Motor neuron (in vitro differentiated cells): ENCODE measurements at regions not wholly inside any gene's neighbourhood (a gene's known extent, or its start where the extent isn't known, plus 50 kb on each side); places are given as distances from the start of the nearest gene placed in this dataset.

Experiments
- ATAC-seq, 8 experiments: fragments of 200-7000 bp; cut with Tn5 transposase; replicated peaks in 6 of 8; 2 replicates each; pipeline ENCODE4 v1.8.0; 2021; ENCODE audit warnings: mild to moderate bottlenecking in 8 of 8, moderate library complexity in 8 of 8
- H3K27ac ChIP-seq, 2 donors: fragments of 250-450 bp; sonication (Bioruptor Pico); 2 replicates each; pipeline ENCODE4 v1.9.0; 2021; ENCODE audit warnings: antibody characterized with exemption in 2 of 2, mild to moderate bottlenecking in 2 of 2, moderate library complexity in 1 of 2
- H3K4me1 ChIP-seq, 2 donors: fragments of 250-450 bp; sonication (Bioruptor Pico); replicated peaks in 1 of 2; 2 replicates each; pipeline ENCODE4 v1.6.1; 2021; ENCODE audit warnings: antibody characterized with exemption in 2 of 2, mild to moderate bottlenecking in 2 of 2, moderate library complexity in 1 of 2
- H3K4me3 ChIP-seq, 5 donors: fragments of 250-450 bp; sonication (Bioruptor Pico); 2 replicates each; pipeline ENCODE4 v1.9.0; 2021; ENCODE audit warnings: antibody characterized with exemption in 5 of 5, mild to moderate bottlenecking in 5 of 5, moderate library complexity in 4 of 5
- WGBS, 10 experiments: fragments of 450-650 bp; shearing (Covaris generic); methylation state at CpG; one replicate each; pipeline ENCODE4 v1.0.0; 2022; 5-methylcytosine and 5-hydroxymethylcytosine counted together
- in situ Hi-C, 9 experiments: fragments of 400-800 bp; cut with MboI; loops; one replicate each; pipeline ENCODE4 v1.15.0; 2021; ENCODE audit warnings: low sequenced_read_pairs in 9 of 9, low pct_unique_long_range_greater_than_20kb in 2 of 9; ENCODE audit not compliant: unreplicated experiment in 9 of 9

DNA sequence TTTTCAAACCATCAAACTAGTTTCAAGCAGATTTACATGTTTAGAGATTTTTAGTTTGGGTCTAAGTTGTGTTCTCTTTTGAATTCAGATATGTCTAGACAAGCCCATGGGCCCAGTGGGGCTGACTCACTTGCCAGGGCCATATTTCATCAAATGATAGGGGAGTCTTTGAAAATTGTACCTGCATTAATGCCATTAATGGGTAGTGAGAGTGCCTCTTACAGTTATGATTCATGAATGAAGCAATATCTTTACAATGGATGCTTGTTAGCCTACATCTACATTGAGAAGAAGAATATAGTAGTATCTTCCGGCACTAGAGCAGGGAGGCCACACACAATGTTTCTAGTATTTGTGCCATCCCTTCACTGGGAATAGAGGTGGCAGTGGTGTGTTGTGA is 174.2 kb upstream of the E2F7 start:
- H3K27ac ChIP-seq = no peak overlapping the region
- in situ Hi-C loops = no loop called here
- 100% methylated on average over 1 of the region's 1 CpG; no CpG with 5 or more reads in 6 of the 10 experiments for WGBS, 10 experiments
- no peak overlapping the region for H3K4me3 ChIP-seq
- no peak for ATAC-seq
- peaks cover 0 to 6% of the 10 kb centered on the region in 2 donors for H3K4me1 ChIP-seq

DNA sequence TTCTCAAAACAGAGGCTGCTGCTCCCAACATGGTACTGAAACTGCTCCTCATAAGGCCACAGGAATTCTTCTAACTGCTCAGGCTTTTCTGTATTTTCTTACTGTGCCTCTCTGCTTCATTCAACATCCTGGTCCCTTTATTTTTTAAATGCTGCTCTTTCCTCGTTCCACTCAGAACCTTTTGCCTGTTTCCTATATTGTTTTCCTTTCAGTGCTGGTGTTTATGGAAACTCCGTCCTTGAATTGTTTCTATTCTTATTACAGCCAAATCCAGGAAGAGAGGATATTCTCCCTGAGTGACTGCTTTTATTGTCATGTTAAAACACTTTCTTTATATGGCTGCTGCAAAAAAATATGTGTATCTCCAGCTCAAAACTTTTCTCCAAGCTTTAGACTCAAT is 173.0 kb upstream of the E2F7 start:
- no peak overlapping the region for H3K4me3 ChIP-seq
- no peak overlapping the region for H3K27ac ChIP-seq
- WGBS, 10 experiments = 13 to 81% (median 38%) methylated on average over 1 to 2 of the region's 2 CpGs; no CpG with 5 or more reads in 1 of the 10 experiments
- peak in 1 of 8 experiments; percentile 16 for ATAC-seq
- in situ Hi-C loops = no loop called here
- H3K4me1 ChIP-seq = peaks cover 0 to 6% of the 10 kb centered on the region in 2 donors

DNA sequence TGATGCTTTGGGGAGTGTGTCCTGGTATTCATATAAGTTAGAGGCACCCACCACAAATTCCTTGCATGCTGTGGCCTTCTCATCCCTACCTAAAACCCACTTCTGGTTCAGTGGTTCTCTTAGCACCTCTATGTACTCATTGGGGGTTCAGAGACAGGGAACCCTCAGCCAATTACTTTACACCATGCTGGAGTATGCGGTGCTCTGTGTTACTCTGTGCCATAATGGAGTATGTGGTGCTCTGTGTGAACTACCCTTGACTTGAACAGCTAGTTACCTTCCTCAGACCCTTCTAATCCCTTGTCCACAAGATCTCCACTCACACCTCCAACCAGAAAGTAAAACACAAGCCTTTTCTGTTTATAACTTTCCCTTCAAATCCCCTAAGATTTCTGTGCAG is 172.5 kb upstream of the E2F7 start:
- Histone ChIP-seq H3K4me3 (no peak overlapping the region), H3K4me1 (peaks cover 0 to 6% of the 10 kb centered on the region in 2 donors), H3K27ac (no peak overlapping the region)
- no peak for ATAC-seq
- in situ Hi-C loops = no loop called here
- WGBS, 10 experiments = 60 to 100% methylated on average over 1 of the region's 1 CpG; no CpG with 5 or more reads in 8 of the 10 experiments

GRCh38 chr12:77236066-77236465 is 170.7 kb upstream of the E2F7 start:
- no peak for ATAC-seq
- in situ Hi-C loops = no loop called here
- Histone ChIP-seq H3K27ac (no peak overlapping the region), H3K4me1 (peaks cover 0 to 6% of the 10 kb centered on the region in 2 donors), H3K4me3 (no peak overlapping the region)

DNA sequence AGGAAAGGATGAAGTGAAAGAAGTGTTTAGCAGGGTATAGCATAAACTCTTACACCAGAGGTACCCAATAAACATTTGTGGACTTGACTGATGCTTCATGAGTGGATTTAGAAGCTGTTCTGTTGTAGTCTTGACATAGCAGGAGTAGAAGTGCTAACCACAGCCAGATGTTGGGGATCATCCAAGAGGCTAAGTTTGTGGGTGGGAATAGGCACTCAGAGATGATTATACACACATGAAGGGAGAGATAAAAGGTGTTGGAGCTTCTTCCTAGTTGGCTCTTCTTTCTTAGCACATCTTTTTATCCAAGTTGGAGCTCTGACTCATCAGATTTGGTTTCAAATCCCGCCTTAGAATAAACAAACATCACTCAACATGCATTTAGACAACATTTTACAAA is 166.7 kb upstream of the E2F7 start:
- H3K4me3 ChIP-seq = no peak overlapping the region
- WGBS, 10 experiments = 60 to 100% (median 79%) methylated on average over 1 of the region's 1 CpG; no CpG with 5 or more reads in 6 of the 10 experiments
- no peak overlapping the region for H3K27ac ChIP-seq
- H3K4me1 ChIP-seq = no peaks in the 10 kb centered on the region
- in situ Hi-C loops = no loop called here
- peak in 2 of 8 experiments; percentile 64 to 66 for ATAC-seq

DNA sequence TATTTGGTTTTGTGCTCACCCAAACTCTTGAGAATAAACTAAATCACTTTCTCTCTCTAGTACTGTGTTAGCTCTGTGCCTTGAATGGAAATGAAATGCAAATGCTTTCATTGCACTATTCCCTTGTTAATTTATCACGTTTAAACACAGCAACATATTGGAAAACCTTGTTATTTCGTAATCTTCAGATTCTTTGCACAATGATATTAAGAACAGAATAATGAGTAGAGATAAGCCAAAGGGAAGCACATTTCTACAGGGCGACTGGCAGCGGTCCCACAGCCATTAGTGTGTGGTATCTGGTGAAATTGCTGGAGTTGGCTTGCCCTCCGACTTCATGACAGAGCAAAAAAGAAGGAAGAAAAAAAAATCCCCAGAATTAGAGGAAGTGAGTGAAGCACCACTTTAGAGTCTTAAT is 166.1 kb upstream of the E2F7 start:
- in situ Hi-C loops = no loop called here
- ATAC-seq = peak in 5 of 8 experiments; percentile 13 to 84 (median 57)
- 3 to 89% (median 64%) methylated on average over 1 to 5 of the region's 5 CpGs; no CpG with 5 or more reads in 1 of the 10 experiments for WGBS, 10 experiments
- no peak overlapping the region for H3K27ac ChIP-seq
- no peaks in the 10 kb centered on the region for H3K4me1 ChIP-seq
- H3K4me3 ChIP-seq = no peak overlapping the region

- in situ Hi-C loops = no loop called here
- no peak for ATAC-seq
- WGBS, 10 experiments = 31 to 100% (median 68%) methylated on average over 2 to 6 of the region's 6 CpGs
- Histone ChIP-seq H3K4me1 (no peaks in the 10 kb centered on the region), H3K4me3 (no peak overlapping the region), H3K27ac (no peak overlapping the region)
Observed at GRCh38 chr12:77229640-77230442, 164.5 kb upstream of the E2F7 start.

DNA sequence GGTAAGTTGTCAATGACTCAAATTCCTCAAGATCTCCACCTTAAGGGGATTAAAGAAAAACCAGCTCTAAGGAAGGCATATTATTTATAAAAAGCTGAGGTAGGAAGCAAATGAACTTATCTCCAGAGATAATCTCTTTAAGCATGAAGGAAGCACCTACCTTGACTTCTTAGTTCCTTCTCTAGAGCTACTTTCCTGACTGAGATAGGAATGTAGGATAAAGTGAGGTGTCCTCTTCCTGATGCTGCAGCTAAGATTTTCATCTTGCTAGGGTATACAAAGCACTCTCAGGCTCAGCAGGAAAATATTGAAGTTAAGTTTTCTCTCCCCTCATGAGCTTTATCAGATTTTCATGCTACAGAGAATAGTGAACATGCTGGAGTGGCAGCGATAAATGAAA is 163.0 kb upstream of the E2F7 start:
- no peak for ATAC-seq
- in situ Hi-C loops = no loop called here
- Histone ChIP-seq H3K4me3 (no peak overlapping the region), H3K4me1 (no peaks in the 10 kb centered on the region), H3K27ac (no peak overlapping the region)
- WGBS, 10 experiments = 75 to 100% (median 100%) methylated on average over 1 of the region's 1 CpG; no CpG with 5 or more reads in 2 of the 10 experiments

DNA sequence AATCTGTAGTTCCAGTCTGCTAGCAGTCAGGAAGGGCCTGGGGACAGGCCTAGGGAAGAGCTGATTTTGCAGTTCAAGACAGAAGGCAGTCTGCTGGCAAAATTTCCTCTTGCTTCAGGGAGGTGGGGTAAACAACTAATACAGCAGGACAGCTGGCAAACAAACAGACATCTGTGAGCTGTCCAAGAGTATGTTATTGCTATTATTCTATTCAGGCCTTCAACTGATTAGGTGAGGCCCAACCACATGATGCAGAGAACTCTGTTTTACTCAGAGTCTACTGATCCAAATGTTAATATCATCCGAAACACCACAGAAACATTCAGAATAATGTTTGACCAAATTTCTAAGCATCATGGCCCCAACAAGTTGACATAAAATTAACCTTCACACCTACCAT is 161.0 kb upstream of the E2F7 start:
- in situ Hi-C loops = no loop called here
- Histone ChIP-seq H3K27ac (no peak overlapping the region), H3K4me3 (no peak overlapping the region), H3K4me1 (no peaks in the 10 kb centered on the region)
- WGBS, 10 experiments = 67 to 100% (median 100%) methylated on average over 1 of the region's 1 CpG; no CpG with 5 or more reads in 5 of the 10 experiments
- ATAC-seq = no peak

- 40 to 92% (median 83%) methylated on average over 1 to 4 of the region's 4 CpGs; no CpG with 5 or more reads in 6 of the 10 experiments for WGBS, 10 experiments
- Histone ChIP-seq H3K27ac (no peak overlapping the region), H3K4me3 (no peak overlapping the region), H3K4me1 (no peaks in the 10 kb centered on the region)
- in situ Hi-C loops = no loop called here
- no peak for ATAC-seq
Observed at GRCh38 chr12:77225373-77225772, 160.0 kb upstream of the E2F7 start.

GRCh38 chr12:77224346-77224745 is 159.0 kb upstream of the E2F7 start:
- H3K4me3 ChIP-seq = no peak overlapping the region
- H3K27ac ChIP-seq = no peak overlapping the region
- H3K4me1 ChIP-seq = no peaks in the 10 kb centered on the region
- no peak for ATAC-seq
- in situ Hi-C loops = loop anchor here in 1 of 9 experiments (25.0 kb wide), 1 partner anchor 88 kb away; no protein-coding TSS in a partner anchor
- 50 to 100% (median 80%) methylated on average over 1 to 2 of the region's 2 CpGs; no CpG with 5 or more reads in 3 of the 10 experiments for WGBS, 10 experiments

DNA sequence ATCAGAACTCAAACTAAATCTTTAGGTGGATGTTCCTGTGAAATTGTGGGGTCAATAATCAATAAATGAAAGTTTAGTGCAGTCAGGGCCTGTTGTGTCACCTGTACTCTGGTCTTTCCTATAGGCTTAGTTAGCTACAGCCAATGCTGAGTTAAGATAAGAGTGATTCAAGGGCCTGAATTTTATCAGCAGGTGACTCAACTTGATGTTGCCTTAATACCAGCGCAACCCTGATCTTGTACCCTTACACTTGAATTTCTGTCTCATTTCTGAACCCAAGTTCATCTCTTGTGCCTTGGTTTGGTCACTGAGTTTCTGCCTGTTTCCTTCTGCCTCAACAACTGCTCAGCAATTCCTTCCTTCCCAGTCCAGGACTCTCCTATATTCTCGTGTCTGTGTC is 157.0 kb upstream of the E2F7 start:
- in situ Hi-C loops = loop anchor here in 1 of 9 experiments (25.0 kb wide), 1 partner anchor 90 kb away; no protein-coding TSS in a partner anchor

GRCh38 chr12:77220586-77220985 is 155.2 kb upstream of the E2F7 start:
- H3K4me3 ChIP-seq = no peak overlapping the region
- no peak for ATAC-seq
- H3K4me1 ChIP-seq = no peaks in the 10 kb centered on the region
- in situ Hi-C loops = loop anchor here in 1 of 9 experiments (25.0 kb wide), 1 partner anchor 92 kb away; no protein-coding TSS in a partner anchor
- no peak overlapping the region for H3K27ac ChIP-seq
- WGBS, 10 experiments = 0 to 86% (median 58%) methylated on average over 1 of the region's 1 CpG

More for the DNA sequence above, 157.0 kb upstream of the E2F7 start:
- Histone ChIP-seq H3K27ac (no peak overlapping the region), H3K4me1 (no peaks in the 10 kb centered on the region), H3K4me3 (no peak overlapping the region)
- no peak for ATAC-seq
- 80 to 100% (median 94%) methylated on average over 1 to 2 of the region's 2 CpGs; no CpG with 5 or more reads in 2 of the 10 experiments for WGBS, 10 experiments
